ENCODE measurements at regions not wholly inside any gene's neighbourhood (a gene's known extent, or its start where the extent isn't known, plus 50 kb on each side); places are given as distances from the start of the nearest gene placed in this dataset.

- DNase-seq: no peak
Observed at GRCh38 chrX:43423876-43424275, 232.2 kb upstream of the MAOA start.

- no peak for DNase-seq
Observed at GRCh38 chrX:43436517-43436916, 219.6 kb upstream of the MAOA start.

- DNase-seq: no peak
Observed at GRCh38 chrX:43446752-43447151, 209.3 kb upstream of the MAOA start.

GRCh38 chrX:43448688-43449087 is 207.4 kb upstream of the MAOA start:
- DNase-seq: no peak

GRCh38 chrX:43450355-43450754 is 205.7 kb upstream of the MAOA start:
- DNase-seq: no peak

- DNase-seq: peak; percentile 71
Observed at GRCh38 chrX:43451976-43452686, 204.0 kb upstream of the MAOA start.

- no peak for DNase-seq
Observed at GRCh38 chrX:43456063-43456462, 200.0 kb upstream of the MAOA start.

GRCh38 chrX:43456906-43457305 is 199.2 kb upstream of the MAOA start:
- no peak for DNase-seq

- DNase-seq: no peak
Observed at GRCh38 chrX:43467608-43468234, 188.4 kb upstream of the MAOA start.

- no peak for DNase-seq
Observed at GRCh38 chrX:43469391-43470054, 186.6 kb upstream of the MAOA start.

- DNase-seq: peak; percentile 93
Observed at GRCh38 chrX:43474321-43474720, 181.8 kb upstream of the MAOA start.

GRCh38 chrX:43479070-43479469 is 177.0 kb upstream of the MAOA start:
- no peak for DNase-seq

GRCh38 chrX:43479850-43480249 is 176.2 kb upstream of the MAOA start:
- DNase-seq: no peak

- DNase-seq: peak; percentile 55
Observed at GRCh38 chrX:43481576-43481975, 174.5 kb upstream of the MAOA start.

- no peak for DNase-seq
Observed at GRCh38 chrX:43493756-43494155, 162.3 kb upstream of the MAOA start.

GRCh38 chrX:43500246-43500645 is 155.9 kb upstream of the MAOA start:
- DNase-seq: no peak

- DNase-seq: peak; percentile 86
Observed at GRCh38 chrX:43500996-43501694, 155.0 kb upstream of the MAOA start.

- DNase-seq: no peak
Observed at GRCh38 chrX:43504394-43504793, 151.7 kb upstream of the MAOA start.

GRCh38 chrX:43505769-43506168 is 150.3 kb upstream of the MAOA start:
- DNase-seq: peak; percentile 57

- no peak for DNase-seq
Observed at GRCh38 chrX:43508694-43509093, 147.4 kb upstream of the MAOA start.

- no peak for DNase-seq
Observed at GRCh38 chrX:43510209-43510608, 145.9 kb upstream of the MAOA start.

GRCh38 chrX:43513085-43513484 is 143.0 kb upstream of the MAOA start:
- DNase-seq: no peak

- DNase-seq: no peak
Observed at GRCh38 chrX:43514820-43515219, 141.3 kb upstream of the MAOA start.

- DNase-seq: no peak
Observed at GRCh38 chrX:43522582-43522981, 133.5 kb upstream of the MAOA start.

Measured in islet precursor cell (in vitro differentiated cells).